Stimulated activated CD4-positive, alpha-beta T cell treated with anti-CD3 and anti-CD28 coated beads, Interleukin-15, amount 100 ng/mL, for 48 hours (primary cell): ENCODE measurements at regions not wholly inside any gene's neighbourhood (a gene's known extent, or its start where the extent isn't known, plus 50 kb on each side); places are given as distances from the start of the nearest gene placed in this dataset.

Experiments used
- DNase-seq, 2 donors: peaks; one replicate each; pipeline ENCODE4 v3.0.0-alpha.2; 2020; ENCODE audit warnings: low read depth in 2 of 2

- DNase-seq, result no peak
Observed at GRCh38 chr4:180106997-180107396, 2136.2 kb upstream of the TENM3 start.

GRCh38 chr4:180116840-180117239, 2126.4 kb upstream of the TENM3 start:
- no peak for DNase-seq

- DNase-seq, result no peak
Observed at GRCh38 chr4:180120068-180120467, 2123.1 kb upstream of the TENM3 start.

GRCh38 chr4:180134091-180134866, 2108.9 kb upstream of the TENM3 start:
- DNase-seq, result no peak

GRCh38 chr4:180141734-180142133, 2101.5 kb upstream of the TENM3 start:
- DNase-seq, result no peak

- no peak for DNase-seq
Observed at GRCh38 chr4:180148737-180149136, 2094.5 kb upstream of the TENM3 start.

GRCh38 chr4:180150818-180151217, 2092.4 kb upstream of the TENM3 start:
- DNase-seq, result no peak

- DNase-seq, result no peak
Observed at GRCh38 chr4:180152831-180153230, 2090.4 kb upstream of the TENM3 start.

- no peak for DNase-seq
Observed at GRCh38 chr4:180153587-180153986, 2089.6 kb upstream of the TENM3 start.

GRCh38 chr4:180156684-180157083, 2086.5 kb upstream of the TENM3 start:
- DNase-seq, result no peak

- DNase-seq, result no peak
Observed at GRCh38 chr4:180160195-180160983, 2082.8 kb upstream of the TENM3 start.

GRCh38 chr4:180164799-180165198, 2078.4 kb upstream of the TENM3 start:
- DNase-seq, result no peak

- no peak for DNase-seq
Observed at GRCh38 chr4:180169394-180169793, 2073.8 kb upstream of the TENM3 start.

- no peak for DNase-seq
Observed at GRCh38 chr4:180169966-180170365, 2073.2 kb upstream of the TENM3 start.

- no peak for DNase-seq
Observed at GRCh38 chr4:180179146-180179545, 2064.1 kb upstream of the TENM3 start.

- DNase-seq, result no peak
Observed at GRCh38 chr4:180189666-180190065, 2053.5 kb upstream of the TENM3 start.

- DNase-seq, result no peak
Observed at GRCh38 chr4:180190382-180190781, 2052.8 kb upstream of the TENM3 start.

GRCh38 chr4:180197471-180197870, 2045.7 kb upstream of the TENM3 start:
- no peak for DNase-seq

GRCh38 chr4:180203349-180203748, 2039.9 kb upstream of the TENM3 start:
- no peak for DNase-seq

- no peak for DNase-seq
Observed at GRCh38 chr4:180205276-180205675, 2037.9 kb upstream of the TENM3 start.

GRCh38 chr4:180207921-180208320, 2035.3 kb upstream of the TENM3 start:
- no peak for DNase-seq

- no peak for DNase-seq
Observed at GRCh38 chr4:180217070-180217469, 2026.1 kb upstream of the TENM3 start.

GRCh38 chr4:180219080-180219479, 2024.1 kb upstream of the TENM3 start:
- no peak for DNase-seq
